Fibroblast of peridontal ligament (primary cell): ENCODE measurements at regions not wholly inside any gene's neighbourhood (a gene's known extent, or its start where the extent isn't known, plus 50 kb on each side); places are given as distances from the start of the nearest gene placed in this dataset.
"Not testable (repeated sequence)": the region's sequence is repeated elsewhere in the genome, so short reads cannot be mapped to it uniquely, and the experiment has no call there.

ENCODE experiments used
- DNase-seq: peaks from one replicate; pipeline ENCODE4 v3.0.0-alpha.2; 2010; ENCODE audit errors: extremely low read depth

DNA sequence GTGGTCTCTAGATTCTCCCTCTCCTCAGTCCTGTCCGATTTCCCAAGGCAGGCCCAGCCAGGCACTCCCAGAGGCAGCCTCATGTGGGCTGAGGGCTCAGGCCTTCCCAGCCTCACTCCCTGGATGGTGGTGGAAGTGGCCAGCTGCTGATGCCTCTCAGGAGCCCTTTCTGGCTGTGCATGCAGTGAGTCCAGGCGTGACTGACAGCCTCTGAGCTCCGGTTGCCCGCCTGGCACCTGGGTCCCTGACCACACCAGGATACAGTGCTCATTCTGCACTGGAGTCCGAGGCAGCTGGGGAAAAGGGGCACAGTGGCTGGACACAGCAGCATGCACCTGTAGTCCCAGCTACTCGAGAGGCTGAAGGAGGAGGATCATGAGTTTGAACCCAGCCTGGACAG lies 132.6 kb downstream of the CUL2 start:
- DNase-seq = no peak

DNA sequence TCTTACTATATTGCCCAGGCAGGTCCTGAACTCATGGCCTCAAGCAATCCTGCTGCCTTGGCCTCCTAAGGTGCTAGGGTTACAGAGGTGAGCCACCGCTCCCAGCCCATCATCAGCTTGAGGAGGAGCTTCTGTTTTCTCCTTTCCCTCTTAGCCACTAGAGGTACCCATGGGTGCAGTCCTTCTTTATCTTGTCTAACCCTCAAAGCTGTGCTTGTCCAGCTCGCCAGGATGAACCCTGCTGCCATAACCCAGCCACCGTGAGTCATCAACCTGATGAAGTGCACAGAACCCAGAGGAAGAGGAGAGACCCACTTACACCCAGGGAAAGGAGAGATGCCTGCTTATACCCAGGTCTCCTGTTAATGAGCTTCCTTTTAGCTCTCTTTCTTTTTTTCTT lies 133.4 kb downstream of the CUL2 start:
- no peak for DNase-seq

DNA sequence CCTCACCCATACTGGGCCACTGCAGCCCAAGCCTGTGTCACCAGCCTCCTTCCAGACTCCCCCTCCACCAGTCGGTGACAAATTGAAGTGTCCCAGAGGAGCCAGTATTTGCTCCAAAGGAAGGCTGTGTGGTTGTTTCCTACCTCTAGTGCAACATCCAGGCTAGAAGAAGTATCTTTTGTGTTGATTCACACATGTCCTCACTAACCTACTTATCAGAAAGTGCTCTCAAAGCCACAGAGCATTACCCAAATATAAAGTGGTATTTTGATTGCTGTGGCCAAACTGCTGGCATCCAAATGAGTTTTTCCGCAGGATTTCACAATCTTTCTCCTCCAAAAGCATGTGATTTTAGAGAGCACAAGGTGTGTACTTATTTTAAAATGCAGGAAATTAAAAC lies 134.8 kb downstream of the CUL2 start:
- DNase-seq = peak; percentile 61

DNA sequence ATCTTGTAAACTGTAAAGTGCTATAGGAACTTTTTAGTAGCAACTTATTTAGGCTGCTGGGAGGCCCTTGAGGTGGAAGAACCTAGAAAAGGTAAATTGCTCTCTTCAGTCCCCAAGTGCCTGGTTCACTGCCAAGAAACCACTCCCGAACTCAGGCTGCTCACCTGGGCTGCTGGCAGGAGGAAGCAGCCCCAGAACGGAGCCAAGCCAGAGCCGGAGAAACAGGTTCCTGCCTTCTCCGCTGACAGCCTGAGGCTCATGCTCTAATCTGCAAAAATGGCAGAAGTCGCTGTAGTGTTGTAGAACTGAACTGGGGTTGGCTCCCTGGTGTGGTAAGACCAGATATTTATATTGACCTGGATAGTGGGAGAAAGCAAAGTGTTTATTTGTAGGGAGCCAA lies 136.0 kb downstream of the CUL2 start:
- DNase-seq = no peak

DNA sequence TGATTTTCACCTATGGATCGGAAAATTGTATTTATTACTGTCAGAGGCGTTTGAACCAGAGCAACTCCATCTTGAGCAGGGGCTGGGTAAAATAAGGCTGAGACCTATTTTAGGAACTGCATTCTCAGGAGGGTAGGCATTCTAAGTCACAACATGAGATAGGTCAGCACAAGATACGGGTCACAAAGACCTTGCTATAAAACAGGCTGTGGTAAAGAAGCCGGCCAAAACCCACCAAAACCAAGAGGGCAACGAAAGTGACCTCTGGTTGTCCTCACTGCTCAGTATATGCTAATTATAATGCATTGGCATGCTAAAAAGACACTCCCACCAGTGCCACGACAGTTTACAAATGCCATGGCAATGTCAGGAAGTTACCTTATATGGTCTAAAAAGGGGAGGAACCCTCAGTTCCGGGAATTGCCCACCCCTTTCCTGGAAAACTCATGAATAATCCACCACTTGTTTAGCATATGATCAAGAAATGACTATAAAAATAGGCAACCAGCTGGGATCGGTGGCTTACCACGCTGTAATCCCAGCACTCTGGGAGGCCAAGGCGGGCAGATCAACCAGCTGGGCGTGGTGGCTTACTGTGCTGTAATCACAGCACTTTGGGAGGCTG lies 136.3 kb upstream of the PARD3 start:
- DNase-seq = peak; percentile 72

DNA sequence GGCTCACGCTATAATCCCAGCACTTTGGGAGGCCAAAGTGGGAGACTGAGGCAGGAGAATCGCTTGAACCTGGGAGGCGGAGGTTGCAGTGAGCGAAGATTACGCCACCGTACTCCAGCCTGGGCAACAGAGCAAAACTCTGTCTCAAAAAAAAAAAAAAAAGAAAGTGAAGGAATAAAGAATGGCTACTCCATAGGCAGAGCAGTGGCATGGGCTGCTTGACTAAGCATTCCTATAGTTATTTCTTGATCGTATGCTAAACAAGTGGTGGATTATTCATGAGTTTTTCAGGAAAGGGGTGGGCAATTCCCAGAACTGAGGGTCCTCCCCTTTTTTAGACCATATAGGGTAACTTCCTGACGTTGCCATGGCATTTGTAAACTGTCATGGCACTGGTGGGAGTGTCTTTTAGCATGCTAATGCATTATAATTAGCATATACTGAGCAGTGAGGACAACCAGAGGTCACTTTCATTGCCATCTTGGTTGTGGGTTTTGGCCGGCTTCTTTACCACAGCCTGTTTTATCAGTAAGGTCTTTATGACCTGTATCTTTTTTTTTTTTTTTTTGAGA lies 130.9 kb upstream of the PARD3 start:
- not testable (repeated sequence) for DNase-seq

DNA sequence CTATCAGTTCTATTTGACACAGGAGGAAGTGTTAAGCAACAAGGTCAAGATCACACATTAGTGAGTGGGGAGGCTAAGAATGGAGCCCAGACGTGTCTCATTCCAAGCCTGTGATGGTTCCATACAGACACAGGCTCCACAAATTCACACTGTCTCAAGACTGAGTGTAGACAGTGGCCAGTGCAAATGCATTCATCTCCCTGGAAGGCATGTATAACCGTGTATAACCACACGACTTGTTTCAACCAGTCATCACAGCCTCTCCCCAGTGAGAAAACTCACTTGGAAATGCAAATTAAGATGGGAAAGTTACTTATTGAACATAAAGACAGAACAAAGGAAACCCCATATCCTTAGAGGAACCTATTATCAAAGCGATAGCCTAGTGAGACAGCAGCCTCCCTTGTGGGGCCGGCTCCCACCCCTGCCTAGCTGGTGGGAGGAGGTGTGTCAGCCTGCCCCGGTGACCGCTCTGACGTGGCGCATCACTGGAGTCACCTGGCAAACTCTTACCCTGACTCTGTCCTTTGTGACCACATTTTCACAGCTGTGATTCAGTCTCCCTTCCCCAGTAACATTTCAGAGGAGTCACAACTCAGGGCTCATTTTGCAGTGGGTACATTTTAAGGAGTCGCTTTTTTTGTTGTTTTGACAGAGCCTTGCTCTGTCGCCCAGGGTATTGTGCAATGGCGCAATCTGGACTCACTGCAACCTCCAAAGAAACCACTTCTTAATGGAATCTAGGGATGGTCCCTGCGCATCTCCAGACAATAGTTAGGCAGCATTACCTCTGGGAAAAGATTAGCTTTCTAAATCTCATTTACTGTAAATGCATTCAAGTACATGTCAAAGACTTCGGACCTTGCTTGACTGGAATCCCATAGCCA lies 126.6 kb upstream of the PARD3 start:
- no peak for DNase-seq

DNA sequence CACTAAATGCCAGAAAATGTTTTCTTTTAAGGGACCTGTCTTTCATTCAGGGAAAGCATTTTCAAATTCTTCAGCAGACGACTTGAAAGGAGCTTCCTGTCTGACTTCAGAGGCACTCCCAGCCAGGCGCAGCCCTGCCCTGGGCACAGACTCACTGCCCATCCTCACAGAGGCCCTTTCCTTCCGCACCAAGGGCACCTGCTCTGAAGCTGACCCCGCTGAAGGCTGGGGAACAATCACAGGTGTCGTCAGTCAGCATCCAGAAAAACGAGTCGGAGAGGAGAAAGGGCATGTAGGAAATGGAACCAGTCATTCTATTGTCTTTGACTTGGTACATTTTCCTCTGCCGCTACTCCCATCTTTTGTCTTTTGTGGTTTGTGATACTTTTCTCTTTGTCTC lies 125.3 kb upstream of the PARD3 start:
- no peak for DNase-seq

DNA sequence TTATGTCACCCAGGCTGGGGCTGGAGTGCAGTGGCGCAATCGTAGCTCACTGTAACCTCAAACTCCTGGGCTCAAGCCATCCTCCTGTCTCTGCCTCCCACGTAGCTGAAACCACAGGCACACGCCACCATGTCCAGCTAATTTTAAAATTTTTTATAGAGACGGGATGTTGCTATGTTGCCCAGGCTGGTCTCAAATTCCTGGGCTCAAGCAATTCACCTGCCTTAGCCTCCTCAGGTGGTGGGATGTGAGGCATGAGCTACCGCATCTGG lies 123.2 kb upstream of the PARD3 start:
- peak; percentile 44 for DNase-seq

DNA sequence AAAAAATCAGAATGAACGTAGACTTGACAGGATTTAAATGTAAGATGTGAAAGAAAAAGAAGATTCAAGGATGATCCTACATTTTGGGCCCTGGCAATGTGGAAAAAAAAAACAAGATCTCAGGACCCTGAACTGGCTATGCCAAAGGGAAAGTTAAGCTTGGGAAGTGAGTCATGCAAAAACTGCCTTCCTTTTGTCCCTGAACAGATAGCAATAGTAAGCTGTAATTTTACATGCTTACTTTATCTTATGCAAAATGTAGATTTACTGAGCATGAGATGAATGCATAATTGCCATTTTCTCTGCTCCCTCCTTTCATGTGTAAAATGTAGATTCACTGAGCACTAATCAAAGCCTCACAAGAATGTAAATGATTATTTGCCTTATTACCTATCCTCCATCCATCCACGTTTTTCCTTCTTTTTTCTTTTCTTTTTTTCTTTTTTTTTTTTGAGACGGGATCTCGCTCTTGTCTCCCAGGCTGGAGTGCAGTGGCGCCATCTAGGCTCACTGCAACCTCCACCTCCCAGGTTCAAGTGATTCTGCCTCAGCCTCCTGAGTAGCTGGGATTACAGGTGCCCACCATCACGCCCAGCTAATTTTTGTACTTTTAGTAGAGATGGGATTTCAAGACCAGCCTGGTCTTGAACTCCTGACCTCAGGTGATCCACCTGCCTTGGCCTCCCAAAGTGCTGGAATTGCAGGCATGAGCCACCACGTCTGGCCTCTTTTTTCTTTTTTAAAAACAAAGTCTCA lies 122.7 kb upstream of the PARD3 start:
- peak; percentile 23 for DNase-seq

DNA sequence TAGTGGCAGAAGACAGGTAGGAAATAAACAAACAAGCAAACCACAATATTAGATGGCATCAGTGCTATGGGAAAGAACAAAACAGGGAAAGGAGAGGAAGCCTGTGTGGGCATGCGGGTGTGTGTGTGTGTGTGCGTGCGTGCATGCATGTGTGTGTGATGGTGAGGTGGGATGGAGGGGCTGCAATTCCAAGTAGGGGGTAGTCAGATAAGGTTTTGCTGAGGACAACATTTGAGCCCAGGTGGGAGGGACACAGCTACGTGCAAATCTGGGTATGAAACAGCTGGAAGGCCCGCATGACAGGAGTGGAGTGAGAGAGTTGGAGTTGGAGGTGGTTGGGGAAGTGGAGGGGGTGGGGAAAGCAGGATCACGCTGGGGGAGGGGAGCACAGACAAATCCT lies 121.0 kb upstream of the PARD3 start:
- DNase-seq = no peak

DNA sequence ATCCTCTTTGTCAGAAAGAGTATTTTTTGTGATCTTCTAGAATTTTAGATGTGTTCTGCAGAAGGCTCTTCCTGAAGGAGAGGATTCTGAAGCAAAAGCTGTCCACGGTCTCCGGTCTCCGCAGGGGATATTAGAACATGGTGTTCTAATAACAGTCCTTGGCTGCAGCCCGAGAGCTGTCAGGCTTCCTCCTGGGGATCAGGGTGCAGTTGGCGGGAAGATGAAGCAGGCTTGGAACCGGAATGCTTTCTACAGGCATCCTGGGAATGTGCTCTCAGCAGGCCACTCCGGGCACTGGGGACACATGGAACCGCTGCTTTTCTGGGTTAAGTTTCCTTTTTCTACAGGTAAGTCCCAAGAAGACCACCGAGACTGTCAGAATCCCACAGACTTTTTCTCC lies 118.6 kb upstream of the PARD3 start:
- DNase-seq = no peak

DNA sequence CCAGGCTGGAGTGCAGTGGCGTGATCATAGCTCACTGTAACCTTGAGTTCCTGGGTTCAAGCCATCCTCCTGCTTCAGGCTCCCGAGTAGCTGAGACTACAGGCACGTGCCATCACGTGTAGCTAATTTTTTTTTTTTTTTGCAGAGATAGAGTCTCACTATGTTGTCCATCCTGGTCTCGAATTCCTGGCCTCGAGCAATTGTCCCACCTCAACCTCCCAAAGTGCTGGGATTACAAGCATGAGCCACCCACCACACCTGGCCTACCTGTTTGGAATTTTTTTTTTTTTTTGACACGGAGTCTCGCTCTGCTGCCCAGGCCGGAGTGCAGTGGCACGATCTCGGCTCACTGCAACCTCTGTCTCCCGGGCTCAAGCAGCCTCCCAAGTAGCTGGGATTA lies 117.1 kb upstream of the PARD3 start:
- no peak for DNase-seq

DNA sequence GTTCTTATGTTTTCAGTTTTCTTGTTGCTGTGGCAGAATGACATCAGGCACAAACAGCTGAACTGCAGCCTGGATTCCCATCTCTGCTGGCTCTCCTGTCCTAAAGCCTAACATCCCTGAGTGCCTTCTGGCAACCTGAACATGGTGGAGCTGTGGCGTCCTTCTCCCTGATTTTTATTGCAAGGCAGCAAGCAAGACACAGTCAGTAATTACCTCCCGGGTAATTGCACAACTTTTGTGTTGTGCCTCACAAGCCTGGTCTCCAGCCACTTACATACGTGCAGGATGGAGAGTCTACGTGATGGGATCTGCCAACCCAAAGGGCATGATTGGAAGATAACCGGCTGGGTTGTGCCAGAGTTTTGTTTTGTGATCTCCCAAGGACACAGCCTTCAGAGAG lies 116.1 kb upstream of the PARD3 start:
- DNase-seq = no peak

DNA sequence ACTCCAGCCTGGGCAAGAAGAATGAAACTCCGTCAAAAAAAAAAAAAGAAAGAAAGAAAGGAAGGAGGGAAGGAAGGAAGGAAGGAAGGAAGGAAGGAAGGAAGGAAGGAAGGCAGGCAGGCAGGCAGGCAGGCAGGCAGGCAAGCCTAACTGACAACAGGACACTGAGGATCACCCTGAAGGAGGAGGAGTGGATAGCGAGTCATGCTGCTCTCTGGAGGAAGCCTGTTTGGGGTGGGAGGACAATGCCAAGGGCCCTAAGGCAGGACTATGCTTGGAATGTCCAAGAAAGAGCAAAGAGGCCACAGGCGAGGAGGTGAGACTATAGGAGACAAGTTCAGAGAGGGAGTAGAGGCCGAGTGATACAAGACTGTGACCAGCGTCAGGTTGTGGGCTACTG lies 107.0 kb upstream of the PARD3 start:
- DNase-seq = no peak

DNA sequence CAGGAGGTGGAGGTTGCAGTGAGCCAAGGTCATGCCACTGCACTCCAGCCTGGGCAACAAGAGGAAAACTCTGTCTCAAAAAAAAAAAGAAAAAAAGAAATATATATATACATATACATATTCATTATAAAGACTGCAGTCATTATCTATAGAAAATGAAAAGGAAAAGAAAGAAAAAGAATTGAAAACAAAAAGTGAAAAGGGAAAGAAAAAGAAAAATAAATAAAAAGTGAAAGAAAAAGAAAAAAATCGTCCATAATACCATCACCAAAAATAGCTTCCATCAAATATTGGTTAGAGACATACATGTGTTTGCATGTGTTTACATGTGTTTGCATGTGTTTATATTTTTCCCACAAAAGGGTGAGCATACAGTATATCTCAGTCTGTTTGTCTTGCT lies 105.5 kb upstream of the PARD3 start:
- DNase-seq = no peak

DNA sequence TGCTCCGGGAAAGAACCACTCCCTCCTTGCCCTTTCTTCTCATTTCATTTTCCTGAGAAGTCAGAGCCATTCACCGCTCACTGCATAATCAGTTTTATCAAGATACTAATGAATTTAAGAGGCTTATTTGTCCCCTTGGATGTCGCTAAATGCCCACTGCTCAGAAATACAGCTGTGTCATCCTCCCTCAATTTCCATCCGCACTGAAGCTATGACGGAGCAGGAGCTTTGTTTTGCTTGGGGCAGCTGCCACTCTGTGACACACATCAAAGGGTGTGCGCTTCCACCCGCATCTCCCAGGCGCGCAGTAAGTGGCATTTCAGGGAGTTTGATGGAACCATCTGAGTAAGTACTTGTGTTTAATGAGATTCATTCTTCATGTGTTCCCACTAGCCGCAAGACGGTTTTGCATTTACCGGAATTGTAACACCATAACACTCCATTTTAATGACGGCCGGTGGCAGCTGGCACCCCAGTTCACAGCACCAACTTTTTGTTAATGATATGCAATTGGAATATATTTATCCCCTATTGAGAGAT lies 103.8 kb upstream of the PARD3 start:
- no peak for DNase-seq

DNA sequence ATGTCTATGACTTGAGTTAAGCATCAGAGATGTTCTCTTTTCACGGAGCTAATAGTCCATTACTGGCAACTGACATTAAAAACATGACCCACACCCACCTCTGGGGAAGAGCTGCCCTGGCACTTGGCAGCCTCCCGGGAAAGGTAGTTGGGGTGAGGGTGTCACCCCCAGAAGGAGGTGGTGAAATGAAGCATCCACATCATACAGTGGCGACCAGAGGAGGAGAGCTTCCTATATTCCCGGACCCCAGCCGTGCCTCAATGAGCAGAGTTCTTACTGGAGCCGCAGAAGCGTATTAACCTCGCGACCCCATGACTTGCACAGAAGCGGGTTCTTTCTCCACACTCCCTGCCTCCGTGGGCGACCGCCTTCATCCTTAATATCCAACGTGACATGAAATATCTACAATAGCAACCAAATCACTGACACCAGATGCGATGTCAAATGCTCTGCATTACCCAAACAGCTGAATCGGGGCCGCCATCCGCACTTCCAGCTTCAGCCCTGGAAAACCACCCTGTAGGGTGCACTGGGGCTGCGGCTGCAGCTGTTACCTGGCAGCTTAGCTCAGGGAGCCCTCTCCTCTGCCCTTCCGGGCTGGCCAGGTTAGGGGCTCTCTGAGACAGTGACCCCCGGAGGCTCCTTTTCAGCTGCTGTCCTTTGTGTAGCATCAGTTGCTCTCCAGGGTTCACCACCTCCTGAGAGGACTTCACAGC lies 103.1 kb upstream of the PARD3 start:
- DNase-seq = no peak

DNA sequence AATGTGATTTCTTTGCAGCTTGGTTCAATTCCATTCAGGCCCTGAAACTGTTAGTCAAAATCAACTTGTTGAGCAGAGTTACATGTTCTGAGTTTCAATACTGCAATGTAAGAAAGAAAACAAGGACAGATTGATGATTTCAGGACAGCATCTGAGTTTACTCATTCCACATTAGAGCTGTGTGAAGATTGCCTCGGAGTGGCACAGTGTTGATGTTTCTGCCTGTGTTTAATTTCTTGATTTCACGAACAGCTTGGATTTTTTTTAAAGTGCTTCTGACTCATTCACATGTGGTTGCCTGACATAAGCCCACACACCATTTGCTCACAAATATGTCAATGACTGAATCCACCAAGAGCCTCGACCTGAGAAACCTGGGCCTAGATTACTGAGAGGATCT lies 101.2 kb upstream of the PARD3 start:
- DNase-seq = peak; percentile 91

DNA sequence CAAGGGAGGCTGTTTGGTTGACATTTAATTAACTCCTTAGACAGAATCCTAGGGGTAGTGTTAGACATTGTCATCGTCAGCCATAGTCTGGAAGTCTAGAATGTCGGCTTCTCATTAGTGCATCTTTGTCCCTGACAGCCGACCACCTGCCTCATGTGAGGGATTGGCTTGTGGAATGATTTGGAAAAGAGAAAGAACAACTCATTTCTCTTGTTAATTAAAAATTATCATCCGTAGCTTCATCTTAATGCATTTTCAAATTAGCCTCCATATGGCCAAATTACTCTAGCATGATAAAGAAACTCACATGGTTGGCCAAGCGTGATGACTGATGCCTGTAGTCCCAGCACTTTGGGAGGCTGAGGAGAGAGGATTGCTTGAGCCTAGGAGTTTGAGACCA lies 97.7 kb upstream of the PARD3 start:
- no peak for DNase-seq

DNA sequence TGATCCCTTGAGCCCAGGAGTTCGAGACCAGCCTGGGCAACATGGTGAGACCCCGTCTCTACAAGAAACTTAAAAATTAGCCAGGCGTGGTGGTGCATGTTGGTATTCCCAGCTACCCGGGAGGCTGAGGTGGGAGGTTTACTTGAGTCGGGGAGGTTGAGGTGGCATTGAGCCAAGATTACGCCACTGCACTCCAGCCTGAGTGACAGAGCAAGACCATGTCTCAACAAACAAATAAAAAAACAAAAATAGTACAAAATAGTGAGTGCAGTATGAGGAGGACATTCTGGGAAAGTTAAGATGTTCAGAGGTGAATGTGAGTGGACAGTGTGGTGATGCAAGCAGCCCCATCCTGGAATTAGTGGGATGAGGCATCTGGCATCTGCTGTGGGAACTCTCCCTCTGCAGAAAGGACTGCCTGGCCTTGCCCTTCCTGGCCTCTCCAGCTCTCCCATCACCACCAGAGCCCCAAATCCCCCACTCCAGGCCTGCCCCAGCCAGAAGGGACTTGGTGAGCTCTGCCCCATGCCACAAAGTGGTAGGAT lies 96.6 kb upstream of the PARD3 start:
- DNase-seq = no peak

DNA sequence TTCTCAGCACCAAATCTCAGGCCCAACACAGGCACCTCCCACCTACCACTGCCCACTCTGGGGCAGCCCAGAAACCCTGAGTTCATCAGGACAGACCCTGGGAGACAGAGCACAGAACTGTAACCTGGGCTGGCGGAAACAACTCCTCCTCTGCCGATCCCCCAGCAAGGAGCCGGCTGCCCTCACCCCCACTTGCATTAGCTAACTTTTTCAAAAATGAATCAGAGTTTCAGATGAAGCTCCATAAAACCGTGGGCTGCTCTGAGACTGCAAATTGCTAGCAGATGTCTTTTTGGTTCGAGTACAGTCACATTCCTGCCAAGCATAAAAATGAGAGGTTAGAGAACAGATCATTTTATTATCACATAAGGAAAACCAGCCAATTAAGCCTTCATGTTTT lies 93.4 kb upstream of the PARD3 start:
- peak; percentile 85 for DNase-seq
